HG03159 (cell line): ENCODE measurements at regions not wholly inside any gene's neighbourhood (a gene's known extent, or its start where the extent isn't known, plus 50 kb on each side); places are given as distances from the start of the nearest gene placed in this dataset.
"Not testable (repeated sequence)": the region's sequence is repeated elsewhere in the genome, so short reads cannot be mapped to it uniquely, and the experiment has no call there.

Source experiments
- ATAC-seq: cut with Tn5 transposase; IDR thresholded peaks from one replicate; pipeline ENCODE4 v1.9.1; 2021; ENCODE audit warnings: mild to moderate bottlenecking, moderate library complexity; ENCODE audit not compliant: unreplicated experiment

DNA sequence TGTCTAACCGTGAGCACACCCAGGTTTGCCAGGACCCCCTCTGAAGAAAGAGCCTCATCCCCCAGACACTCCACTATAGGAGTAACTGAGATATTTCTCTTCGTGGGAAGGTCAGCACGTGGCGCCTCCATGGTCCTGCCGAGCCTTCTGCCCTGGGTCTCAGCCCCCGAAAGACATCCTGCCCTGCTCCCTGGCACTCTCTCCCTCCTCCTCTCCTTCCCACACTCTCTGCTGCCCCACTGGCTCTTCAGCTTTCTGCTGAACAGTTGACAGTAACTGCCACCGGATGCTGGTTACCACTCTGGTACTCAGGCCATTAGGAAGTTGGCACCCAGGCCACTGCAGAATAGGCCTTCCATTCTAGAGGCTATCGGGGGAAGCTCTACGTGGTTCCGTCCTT is 185.2 kb downstream of the UACA start:
- no peak for ATAC-seq

GRCh38 chr15:70576696-70577095 is 186.7 kb downstream of the UACA start:
- ATAC-seq = no peak

- ATAC-seq = no peak
These were observed 187.1 kb downstream of the UACA start for GRCh38 chr15:70576276-70576675.

DNA sequence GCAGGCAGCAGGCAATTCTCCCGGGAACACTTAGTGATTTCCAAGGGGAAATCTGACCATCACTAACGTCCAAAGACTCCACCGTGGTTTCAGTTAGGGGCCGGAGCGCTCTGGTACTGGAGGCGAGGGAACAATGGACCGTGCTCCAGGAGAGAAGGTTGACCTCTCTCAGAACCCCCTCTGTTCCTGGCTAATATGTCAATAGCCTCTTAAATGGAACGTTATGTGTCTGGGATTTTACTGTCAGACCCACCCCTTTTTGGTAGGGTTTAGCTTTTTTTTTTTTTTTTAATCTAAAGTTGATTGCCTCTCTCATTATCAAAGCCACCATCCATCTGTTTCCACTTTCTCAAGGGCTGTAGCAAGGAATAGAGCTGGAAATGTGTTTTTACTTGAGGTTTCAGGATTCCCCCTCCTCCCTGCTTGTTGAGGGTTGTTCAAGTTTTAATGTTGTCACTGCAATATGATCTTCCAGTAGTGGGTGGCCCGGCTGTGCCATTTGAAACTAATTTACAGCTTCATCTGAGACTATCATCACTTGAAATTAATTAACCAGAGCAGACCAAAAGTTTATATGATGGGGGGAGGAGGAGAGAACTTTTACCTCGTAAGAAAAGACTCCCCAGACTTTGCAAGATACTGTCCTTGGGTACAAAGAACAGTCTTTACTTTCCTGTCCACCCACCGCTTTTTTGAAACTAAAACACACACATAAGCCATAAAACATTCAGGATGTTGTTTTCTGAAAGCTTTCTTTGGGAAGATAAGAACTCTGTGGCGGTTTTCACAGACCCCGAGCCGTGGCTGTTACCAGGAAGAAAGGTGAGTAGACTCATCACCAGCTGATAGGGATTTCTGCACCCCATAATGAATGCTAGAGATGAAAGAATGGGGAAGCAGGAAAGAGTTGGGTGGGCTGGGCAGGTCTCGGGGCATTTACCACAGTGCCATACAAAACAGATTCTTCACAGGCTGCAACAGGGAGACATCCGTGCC is 187.8 kb downstream of the UACA start:
- no peak for ATAC-seq

DNA sequence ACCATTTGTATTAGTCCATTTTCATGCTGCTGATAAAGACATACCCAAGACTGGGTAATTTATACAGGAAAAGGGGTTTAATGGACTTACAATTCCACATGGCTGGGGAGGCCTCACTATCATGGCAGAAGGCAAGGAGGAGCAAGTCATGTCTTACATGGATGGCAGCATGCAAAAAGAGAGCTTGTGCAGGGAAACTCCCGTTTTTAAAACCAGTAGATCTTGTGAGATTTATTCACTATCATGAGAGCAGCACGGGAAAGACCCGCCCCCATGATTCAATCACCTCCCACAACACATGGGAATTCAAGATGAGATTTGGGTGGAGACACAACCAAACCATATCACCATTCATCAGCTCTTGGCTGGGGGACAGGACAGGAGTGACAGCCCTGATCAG is 189.0 kb downstream of the UACA start:
- not testable (repeated sequence) for ATAC-seq

- no peak for ATAC-seq
These were observed 190.1 kb downstream of the UACA start for GRCh38 chr15:70573121-70573850.

DNA sequence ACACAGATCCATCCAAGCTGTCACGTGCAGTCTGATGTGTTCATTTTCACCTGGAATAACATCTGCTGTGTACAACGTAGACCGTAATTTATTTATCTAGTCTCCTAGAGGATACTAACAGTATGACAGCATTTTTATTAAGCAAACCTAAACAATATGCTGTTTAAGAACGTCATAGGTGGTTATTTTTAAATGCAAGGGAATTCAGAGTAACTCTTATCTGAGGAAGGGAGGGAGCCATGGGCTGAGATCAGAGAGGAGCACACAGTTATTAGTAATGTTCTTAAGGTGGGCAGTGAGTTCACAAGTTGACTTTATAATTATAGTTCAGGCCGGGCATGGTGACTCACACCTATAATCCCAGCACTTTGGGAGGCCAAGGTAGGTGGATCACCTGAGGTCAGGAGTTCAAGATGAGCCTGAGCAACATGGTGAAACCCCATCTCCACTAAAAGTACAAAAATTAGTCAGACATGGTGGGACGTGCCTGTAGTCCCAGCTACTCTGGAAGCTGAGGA is 193.6 kb downstream of the UACA start:
- no peak for ATAC-seq

DNA sequence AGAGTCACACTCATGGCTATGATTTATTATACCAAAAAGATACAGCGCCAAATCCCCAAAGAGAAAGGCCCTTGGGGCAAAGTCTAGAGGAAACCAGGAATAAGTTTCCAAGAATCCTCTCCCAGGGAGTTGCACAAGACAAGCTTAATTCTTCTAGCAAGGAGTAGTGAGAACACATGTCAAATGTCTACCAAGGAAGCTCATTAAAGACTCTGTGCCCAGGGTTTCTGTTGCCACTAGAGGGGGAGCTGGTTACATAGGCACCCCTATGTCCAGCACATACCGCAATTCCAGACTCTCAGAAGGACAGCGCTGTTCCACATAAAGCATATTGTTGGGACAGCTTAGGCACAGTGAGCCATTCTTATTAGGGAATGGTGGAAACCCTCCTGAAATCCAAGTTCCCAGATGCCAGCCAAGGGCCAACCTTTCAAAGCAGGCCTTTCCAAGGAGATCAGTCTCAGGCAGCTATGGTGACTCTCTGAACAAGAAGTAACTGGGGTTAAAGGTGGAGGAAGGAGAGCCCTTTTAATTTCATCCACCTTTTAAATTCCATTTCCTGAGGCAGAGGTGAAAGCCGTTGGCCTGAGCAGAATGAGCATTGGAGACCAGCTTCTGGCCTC is 194.2 kb downstream of the UACA start:
- ATAC-seq = no peak

DNA sequence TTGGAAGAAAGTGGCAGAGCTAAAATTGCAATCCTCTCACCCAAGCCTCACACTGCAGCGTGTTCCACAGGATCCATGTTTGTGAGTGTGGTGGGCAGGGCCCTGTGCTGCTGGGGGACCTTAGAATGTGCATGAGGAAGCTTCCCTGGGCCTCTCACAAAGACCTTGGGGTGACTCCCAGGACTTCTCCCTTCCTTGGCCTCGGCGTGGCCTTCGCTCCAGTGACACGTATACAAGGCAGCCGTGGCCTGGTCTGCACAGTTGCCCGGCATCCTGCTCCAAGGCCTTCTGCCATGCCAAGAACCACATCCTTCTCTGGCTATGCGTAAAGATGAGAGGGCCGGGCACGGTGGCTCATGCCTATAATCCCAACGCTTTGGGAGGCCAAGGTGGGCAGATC is 196.4 kb downstream of the UACA start:
- no peak for ATAC-seq

- no peak for ATAC-seq
These were observed 197.1 kb downstream of the UACA start for GRCh38 chr15:70566047-70566835.

DNA sequence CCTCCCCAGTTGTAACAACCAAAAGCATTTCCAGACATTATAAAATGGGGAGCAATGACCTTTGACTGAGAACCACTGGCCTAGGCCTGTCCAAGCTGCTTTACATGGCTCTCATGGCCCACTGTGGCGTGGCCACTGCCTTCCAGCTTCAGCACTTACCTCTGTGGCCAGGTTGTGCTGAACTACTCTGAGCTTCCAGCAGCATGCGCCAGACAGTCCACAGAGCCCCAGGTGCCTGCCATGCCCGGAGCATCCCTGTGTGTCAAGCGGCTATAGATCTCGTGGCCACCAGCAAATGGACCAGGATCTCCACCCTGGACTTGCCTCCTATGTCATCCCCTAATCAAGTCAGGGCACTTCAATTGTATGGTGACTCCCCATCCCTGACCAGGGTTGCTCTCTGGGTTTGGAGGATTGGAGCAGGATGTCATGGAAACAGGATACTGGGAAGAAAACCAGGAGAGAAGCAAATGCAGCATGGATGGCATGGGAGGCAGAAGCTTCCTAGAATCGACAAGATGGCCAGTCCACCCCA is 199.7 kb downstream of the UACA start:
- ATAC-seq = no peak

DNA sequence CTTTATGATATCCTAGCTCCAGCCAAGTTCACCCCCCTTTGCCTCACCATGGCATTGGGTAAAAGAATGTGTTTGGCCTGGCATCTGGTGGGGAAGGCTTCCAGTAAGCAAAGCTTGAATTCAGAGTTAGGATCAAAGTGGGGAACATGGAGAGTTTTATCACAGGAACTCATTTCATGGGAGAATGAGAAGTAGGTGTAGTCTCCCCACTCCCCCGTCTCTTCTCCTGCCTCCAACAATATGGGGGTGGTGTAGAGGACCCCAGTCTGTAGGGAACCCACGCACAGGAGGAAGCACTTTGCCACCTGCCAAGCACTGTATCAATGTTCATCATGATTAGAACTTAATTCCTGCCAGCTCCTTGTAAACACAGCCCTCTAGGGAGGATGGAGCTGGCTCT is 200.5 kb downstream of the UACA start:
- ATAC-seq = no peak

DNA sequence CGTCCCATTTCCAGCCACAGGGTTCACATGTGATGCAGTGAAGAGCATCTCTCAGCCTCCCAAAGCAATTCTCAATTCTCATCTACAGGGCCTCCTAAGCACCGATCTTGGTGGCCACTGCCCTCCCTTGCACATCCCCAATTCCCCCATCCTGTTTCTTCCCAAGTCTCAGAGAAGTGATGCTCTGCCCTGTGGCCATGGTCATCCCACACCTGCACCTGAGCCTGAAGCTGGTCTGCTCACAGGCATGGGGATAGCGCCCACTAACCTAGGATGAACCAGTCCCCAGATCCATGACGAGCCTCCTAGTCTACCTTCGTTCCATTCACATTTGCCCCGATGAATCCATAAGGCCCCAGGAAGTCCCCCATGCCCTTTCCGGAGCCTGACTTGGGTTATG is 201.5 kb downstream of the UACA start:
- ATAC-seq = no peak

DNA sequence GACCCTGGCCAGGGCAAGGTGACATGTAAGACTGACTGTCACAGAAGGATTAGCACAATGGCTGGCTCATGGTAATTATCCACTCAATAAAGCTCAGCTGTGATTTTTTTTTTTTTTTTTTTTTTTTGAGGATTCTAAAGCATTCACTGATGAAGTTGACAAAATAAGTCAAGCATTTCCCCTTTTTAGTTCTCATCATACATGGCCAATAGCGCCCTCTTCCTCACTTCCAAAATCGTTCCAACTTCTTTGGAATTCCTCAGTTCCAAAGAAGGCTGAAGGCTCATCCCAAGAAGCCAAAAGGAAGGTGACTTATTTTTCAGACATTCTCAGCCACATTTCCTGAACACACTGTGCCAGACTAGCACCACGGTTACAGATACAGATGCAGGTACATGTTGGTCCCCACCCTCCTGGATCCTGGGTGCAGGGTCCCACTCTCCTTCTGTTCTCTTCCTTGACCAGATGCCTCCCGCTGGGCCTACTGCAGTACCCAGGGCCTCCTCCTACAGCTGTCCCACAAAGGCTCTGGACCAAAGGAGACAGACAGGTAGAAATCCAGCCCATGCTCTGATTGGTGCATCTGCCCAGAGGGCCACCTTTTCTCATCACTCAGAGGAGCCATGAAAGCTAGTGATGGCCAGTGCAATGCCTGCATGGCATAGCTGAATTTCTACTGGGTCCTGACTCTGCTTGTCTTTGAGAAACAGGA is 202.6 kb downstream of the UACA start:
- ATAC-seq = no peak

DNA sequence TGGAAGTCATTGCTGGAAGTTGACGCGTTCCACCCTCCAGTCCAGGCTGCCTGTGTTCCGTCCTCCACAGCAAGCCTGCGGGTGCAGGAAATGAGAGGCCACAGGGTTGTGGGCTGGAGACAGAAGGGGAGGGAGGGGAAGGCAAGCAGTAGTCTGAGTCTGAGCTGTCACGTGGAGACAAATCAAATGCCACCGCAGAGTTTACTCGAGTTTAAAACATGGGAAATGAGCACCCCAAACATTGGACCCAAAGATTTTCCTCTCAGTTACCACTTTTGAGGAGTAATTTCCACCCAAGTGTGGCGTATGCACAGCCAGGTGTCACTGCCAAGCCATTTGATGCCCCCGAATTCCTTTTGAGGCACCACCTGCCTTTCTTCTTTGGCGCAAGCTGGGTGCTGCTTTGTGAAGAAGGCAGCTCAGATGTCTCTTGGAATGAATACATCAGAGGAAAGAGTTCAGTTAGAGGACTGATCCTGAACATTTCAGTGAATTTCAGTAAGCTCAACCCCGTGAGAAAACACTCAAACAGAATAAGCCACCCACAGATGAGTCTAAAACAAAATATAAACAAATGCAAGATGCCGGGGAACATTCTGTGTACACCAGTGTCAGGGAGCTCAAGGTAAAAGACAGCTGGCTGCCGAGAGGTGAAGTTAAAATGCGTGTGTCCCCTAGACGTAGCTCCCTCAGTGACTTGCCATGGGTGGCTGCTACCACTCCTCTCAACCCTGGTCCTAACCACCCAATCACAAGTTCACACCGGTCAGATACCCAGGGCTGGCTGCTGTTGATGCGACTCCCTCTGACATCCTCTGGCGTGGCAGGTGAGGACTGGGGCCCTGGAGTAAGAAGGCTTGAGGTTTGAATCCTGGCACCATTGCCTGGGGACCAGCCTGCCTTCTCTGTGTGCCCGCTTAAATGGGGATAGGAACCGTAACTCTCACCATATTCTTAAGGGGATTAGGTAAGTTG is 203.8 kb downstream of the UACA start:
- ATAC-seq = no peak

DNA sequence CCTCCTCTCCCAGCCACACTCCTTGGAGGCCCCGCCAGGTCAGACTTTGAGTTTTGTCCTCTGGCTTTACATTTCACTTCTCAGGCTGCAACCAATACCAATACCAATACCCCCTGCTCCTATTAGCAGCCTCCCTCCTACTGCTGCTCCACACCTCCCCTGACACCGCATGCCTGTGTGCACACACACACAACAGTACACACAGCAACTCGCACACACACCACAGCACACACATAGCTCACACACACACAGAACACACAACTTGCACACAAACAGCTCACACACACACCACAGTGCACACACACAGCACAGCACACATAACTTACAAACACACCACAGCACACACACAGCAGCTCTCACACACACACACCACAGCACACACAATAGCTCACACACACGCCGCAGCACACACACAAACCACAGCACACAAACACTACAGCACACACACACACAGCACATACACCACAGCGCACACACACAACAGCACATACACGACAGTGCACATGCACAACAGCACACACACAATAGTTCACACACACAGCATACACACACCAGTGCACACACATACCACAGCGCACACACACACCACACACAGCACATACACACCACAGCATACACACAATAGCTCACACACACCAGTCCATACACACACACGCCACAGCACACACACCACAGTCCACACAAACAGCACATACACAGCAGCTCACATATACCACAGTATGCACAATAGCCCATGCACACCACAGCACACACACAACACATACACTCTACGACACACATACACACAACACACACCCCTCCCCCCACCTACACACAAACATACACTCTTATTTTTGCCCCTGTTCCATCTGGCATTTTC is 204.7 kb downstream of the UACA start:
- no peak for ATAC-seq

GRCh38 chr15:70557521-70558258 is 205.7 kb downstream of the UACA start:
- ATAC-seq = no peak
